Left kidney (tissue), 1 donor: ENCODE measurements at regions not wholly inside any gene's neighbourhood (a gene's known extent, or its start where the extent isn't known, plus 50 kb on each side); places are given as distances from the start of the nearest gene placed in this dataset.

ENCODE experiments used
- DNase-seq: peaks from one replicate; pipeline ENCODE4 v3.0.0-alpha.2; 2013

GRCh38 chr3:5618170-5618569, 430.7 kb downstream of the EDEM1 start:
- no peak for DNase-seq

- no peak for DNase-seq
Observed at GRCh38 chr3:5630406-5630805, 442.9 kb downstream of the EDEM1 start.

- no peak for DNase-seq
Observed at GRCh38 chr3:5633960-5634359, 446.5 kb downstream of the EDEM1 start.

- DNase-seq: no peak
Observed at GRCh38 chr3:5634411-5634810, 446.9 kb downstream of the EDEM1 start.

GRCh38 chr3:5635746-5636145, 448.2 kb downstream of the EDEM1 start:
- no peak for DNase-seq

GRCh38 chr3:5638550-5638949, 451.0 kb downstream of the EDEM1 start:
- DNase-seq: no peak

- no peak for DNase-seq
Observed at GRCh38 chr3:5644773-5645670, 457.5 kb downstream of the EDEM1 start.

GRCh38 chr3:5645692-5646410, 458.3 kb downstream of the EDEM1 start:
- peak; percentile 39 for DNase-seq

- DNase-seq: no peak
Observed at GRCh38 chr3:5650303-5650702, 462.8 kb downstream of the EDEM1 start.

- no peak for DNase-seq
Observed at GRCh38 chr3:5651351-5651750, 463.8 kb downstream of the EDEM1 start.

GRCh38 chr3:5653426-5654143, 466.1 kb downstream of the EDEM1 start:
- DNase-seq: no peak

GRCh38 chr3:5657106-5657505, 469.6 kb downstream of the EDEM1 start:
- no peak for DNase-seq

- no peak for DNase-seq
Observed at GRCh38 chr3:5663601-5664000, 476.1 kb downstream of the EDEM1 start.

- no peak for DNase-seq
Observed at GRCh38 chr3:5666455-5666854, 478.9 kb downstream of the EDEM1 start.

GRCh38 chr3:5673521-5673920, 486.0 kb downstream of the EDEM1 start:
- peak; percentile 41 for DNase-seq

GRCh38 chr3:5675319-5675718, 487.8 kb downstream of the EDEM1 start:
- DNase-seq: no peak

- DNase-seq: peak; percentile 22
Observed at GRCh38 chr3:5677555-5677954, 490.0 kb downstream of the EDEM1 start.

GRCh38 chr3:5678248-5678647, 490.7 kb downstream of the EDEM1 start:
- no peak for DNase-seq

- DNase-seq: no peak
Observed at GRCh38 chr3:5678844-5679243, 491.3 kb downstream of the EDEM1 start.

- no peak for DNase-seq
Observed at GRCh38 chr3:5687230-5687629, 499.7 kb downstream of the EDEM1 start.

GRCh38 chr3:5690490-5690889, 503.0 kb downstream of the EDEM1 start:
- DNase-seq: no peak

GRCh38 chr3:5690904-5691532, 503.5 kb downstream of the EDEM1 start:
- no peak for DNase-seq
